Liver (tissue), 8 donors: ENCODE measurements at regions not wholly inside any gene's neighbourhood (a gene's known extent, or its start where the extent isn't known, plus 50 kb on each side); places are given as distances from the start of the nearest gene placed in this dataset.

Experiments used
- DNase-seq: peaks from one replicate; pipeline ENCODE4 v3.0.0-alpha.2; 2017; ENCODE audit warnings: low spot score
- H3K27ac ChIP-seq, 2 donors: one replicate each; pipeline ENCODE4 v1.7.0; 2013; ENCODE audit warnings: inconsistent platforms in 2 of 2, low read length in 2 of 2, control low read depth in 1 of 2, low read depth in 1 of 2, mild to moderate bottlenecking in 1 of 2
- H3K27me3 ChIP-seq, 4 donors: one replicate each; pipeline versions ENCODE4 v1.6.1 to v1.7.0; 2013; ENCODE audit warnings: low read length in 3 of 4, inconsistent platforms in 1 of 4, mild to moderate bottlenecking in 1 of 4, moderate library complexity in 1 of 4; ENCODE audit not compliant: control insufficient read depth in 4 of 4, insufficient read depth in 4 of 4
- H3K36me3 ChIP-seq, 4 donors: one replicate each; pipeline versions ENCODE4 v1.6.1 to v1.7.0; 2013; ENCODE audit warnings: low read length in 3 of 4, mild to moderate bottlenecking in 3 of 4, low read depth in 1 of 4, moderate library complexity in 1 of 4; ENCODE audit not compliant: control insufficient read depth in 4 of 4, insufficient read depth in 3 of 4
- H3K4me1 ChIP-seq, 4 donors: one replicate each; pipeline versions ENCODE4 v1.6.1 to v1.7.0; 2013; ENCODE audit warnings: low read length in 3 of 4, mild to moderate bottlenecking in 3 of 4, moderate library complexity in 1 of 4; ENCODE audit not compliant: control insufficient read depth in 4 of 4, insufficient read depth in 4 of 4
- H3K4me3 ChIP-seq, 3 donors: one replicate each; pipeline versions ENCODE4 v1.6.1 to v1.7.0; 2013; ENCODE audit warnings: low read length in 3 of 3, control low read depth in 1 of 3, low read depth in 1 of 3, mild to moderate bottlenecking in 1 of 3
- H3K9ac ChIP-seq, 2 donors: one replicate each; pipeline ENCODE4 v1.7.0; 2013; ENCODE audit warnings: low read length in 2 of 2, mild to moderate bottlenecking in 2 of 2, moderate library complexity in 2 of 2, control low read depth in 1 of 2, low read depth in 1 of 2
- H3K9me3 ChIP-seq, 4 donors: one replicate each; pipeline versions ENCODE4 v1.6.1 to v1.7.0; 2013; ENCODE audit warnings: low read length in 3 of 4; ENCODE audit not compliant: control insufficient read depth in 4 of 4
- ATF3 ChIP-seq: IDR thresholded peaks from 2 replicates; pipeline ENCODE4 v1.6.1; 2016; ENCODE audit warnings: antibody characterized with exemption
- CTCF ChIP-seq: fragments of 150-350 bp; IDR thresholded peaks from 2 replicates; pipeline ENCODE4 v1.5.1; 2017; ENCODE audit warnings: improper control_type of control experiment, low read depth, low read length; ENCODE audit not compliant: missing input control
- EGR1 ChIP-seq, 2 donors: IDR thresholded peaks; 2 replicates each; pipeline ENCODE4 v1.6.1; 2016 to 2018; ENCODE audit warnings: antibody characterized with exemption in 2 of 2, low read depth in 2 of 2
- FOXA1 ChIP-seq: IDR thresholded peaks from 2 replicates; pipeline ENCODE4 v1.6.1; 2016; ENCODE audit warnings: antibody characterized with exemption
- FOXA2 ChIP-seq: IDR thresholded peaks from 2 replicates; pipeline ENCODE4 v1.6.1; 2016; ENCODE audit warnings: antibody characterized with exemption
- GABPA ChIP-seq, 2 donors: IDR thresholded peaks in 1 of 2; conservative IDR thresholded peaks in 1 of 2; 2 replicates each; pipeline ENCODE4 v1.6.1; 2016; ENCODE audit warnings: antibody characterized with exemption in 2 of 2, mild to moderate bottlenecking in 1 of 2, moderate library complexity in 1 of 2
- HNF4A ChIP-seq, 2 donors: conservative IDR thresholded peaks; 2 replicates each; pipeline ENCODE4 v1.6.1; 2016; ENCODE audit warnings: antibody characterized with exemption in 2 of 2, mild to moderate bottlenecking in 2 of 2
- HNF4G ChIP-seq: IDR thresholded peaks from 2 replicates; pipeline ENCODE4 v1.6.1; 2016; ENCODE audit warnings: antibody characterized with exemption
- JUND ChIP-seq, 2 donors: IDR thresholded peaks; 2 replicates each; pipeline ENCODE4 v1.6.1; 2016; ENCODE audit warnings: antibody characterized with exemption in 2 of 2
- MAX ChIP-seq: IDR thresholded peaks from 2 replicates; pipeline ENCODE4 v1.6.1; 2016; ENCODE audit warnings: antibody characterized with exemption
- NR2F2 ChIP-seq: IDR thresholded peaks from 2 replicates; pipeline ENCODE4 v1.6.1; 2016; ENCODE audit warnings: antibody characterized with exemption
- RAD21 ChIP-seq, 2 donors: IDR thresholded peaks; 2 replicates each; pipeline ENCODE4 v1.6.1; 2016; ENCODE audit warnings: antibody characterized with exemption in 2 of 2, mild to moderate bottlenecking in 2 of 2
- REST ChIP-seq: IDR thresholded peaks from 2 replicates; pipeline ENCODE4 v1.6.1; 2016; ENCODE audit warnings: antibody characterized with exemption, mild to moderate bottlenecking
- RXRA ChIP-seq, 2 donors: IDR thresholded peaks; 2 replicates each; pipeline ENCODE4 v1.6.1; 2017 to 2018; ENCODE audit warnings: antibody characterized with exemption in 2 of 2, mild to moderate bottlenecking in 1 of 2
- SP1 ChIP-seq: IDR thresholded peaks from 2 replicates; pipeline ENCODE4 v1.6.1; 2018; ENCODE audit warnings: antibody characterized with exemption, mild to moderate bottlenecking
- TAF1 ChIP-seq: conservative IDR thresholded peaks from 2 replicates; pipeline ENCODE4 v1.6.1; 2016; ENCODE audit warnings: antibody characterized with exemption, mild to moderate bottlenecking
- YY1 ChIP-seq: IDR thresholded peaks from 2 replicates; pipeline ENCODE4 v1.6.1; 2016; ENCODE audit warnings: antibody characterized with exemption, mild to moderate bottlenecking
- ZBTB33 ChIP-seq: IDR thresholded peaks from 2 replicates; pipeline ENCODE4 v1.6.1; 2016; ENCODE audit warnings: antibody characterized with exemption
- whole genome bisulfite sequencing: extraction: QIAGEN DNeasy Blood & Tissue Kit; methylation state at CpG from one replicate; pipeline ENCODE4 v1.1.7; 2013; 5-methylcytosine and 5-hydroxymethylcytosine counted together
- donor health status: healthy.
- donor health status: healthy.
- donor health status: healthy.
- donor health status: healthy.
- donor health status: healthy.

GRCh38 chr16:10240854-10241613 lies 58.8 kb upstream of the GRIN2A start:
- no peak for TF ChIP-seq MAX
- TF ChIP-seq EGR1 (IDR thresholded peaks at IDR 0.05; ENCODE audit: low read depth in 2 of 2), result no peak
- no peak for TF ChIP-seq HNF4G
- TF ChIP-seq REST, result no peak
- TF ChIP-seq JUND (IDR thresholded peaks at IDR 0.05), result no peak
- TF ChIP-seq TAF1, result no peak
- TF ChIP-seq FOXA1, result no peak
- TF ChIP-seq NR2F2, result no peak
- TF ChIP-seq ZBTB33, result no peak
- no peak for TF ChIP-seq HNF4A (conservative IDR thresholded peaks at IDR 0.05)
- no peak for TF ChIP-seq RXRA (IDR thresholded peaks at IDR 0.05)
- no peak for TF ChIP-seq RAD21 (IDR thresholded peaks at IDR 0.05)
- TF ChIP-seq CTCF, result no peak
- TF ChIP-seq YY1, result no peak
- no peak for TF ChIP-seq SP1
- no peak for TF ChIP-seq GABPA (IDR thresholded peaks at IDR 0.05 in 1 of 2, conservative IDR thresholded peaks at IDR 0.05 in 1 of 2)
- Histone ChIP-seq H3K9ac (no peak overlapping the region), H3K9me3 (no peaks in the 10 kb centered on the region), H3K27ac (no peak overlapping the region), H3K27me3 (no peaks in the 10 kb centered on the region), H3K4me3 (no peak overlapping the region), H3K36me3 (no peaks in the 10 kb centered on the region), H3K4me1 (no peaks in the 10 kb centered on the region)
- DNase-seq, result no peak
- WGBS, result 89% methylated on average over 7 of the region's 7 CpGs

GRCh38 chr16:10242097-10242496 lies 59.9 kb upstream of the GRIN2A start:
- WGBS, result 70% methylated on average over 2 of the region's 2 CpGs
- H3K4me3 ChIP-seq, result no peak overlapping the region
- no peaks in the 10 kb centered on the region for H3K4me1 ChIP-seq
- no peak overlapping the region for H3K9ac ChIP-seq
- H3K9me3 ChIP-seq, result no peaks in the 10 kb centered on the region
- no peaks in the 10 kb centered on the region for H3K36me3 ChIP-seq
- no peak for DNase-seq
- no peak overlapping the region for H3K27ac ChIP-seq
- H3K27me3 ChIP-seq, result no peaks in the 10 kb centered on the region
- TF ChIP-seq NR2F2 (no peak), FOXA2 (no peak), EGR1 (IDR thresholded peaks at IDR 0.05; ENCODE audit: low read depth in 2 of 2) (no peak), ATF3 (no peak), CTCF (no peak), REST (no peak), FOXA1 (no peak), HNF4G (no peak), TAF1 (no peak), RXRA (IDR thresholded peaks at IDR 0.05) (no peak), YY1 (no peak)
